GM18873 (cell line): ENCODE measurements at regions not wholly inside any gene's neighbourhood (a gene's known extent, or its start where the extent isn't known, plus 50 kb on each side); places are given as distances from the start of the nearest gene placed in this dataset.
A peak's percentile ranks its signal among the peaks of the same experiment; 100 is the strongest.

Source experiments
- ATAC-seq: cut with Tn5 transposase; IDR thresholded peaks from one replicate; pipeline ENCODE4 v1.9.1; 2021; ENCODE audit warnings: mild to moderate bottlenecking, moderate library complexity, moderate number of reproducible peaks; ENCODE audit not compliant: unreplicated experiment, low FRiP score

- no peak for ATAC-seq
These were observed 657.1 kb upstream of the BRINP3 start for GRCh38 chr1:191134796-191135195.

- ATAC-seq: no peak
These were observed 662.4 kb upstream of the BRINP3 start for GRCh38 chr1:191140038-191140437.

GRCh38 chr1:191142748-191143147 lies 665.1 kb upstream of the BRINP3 start:
- ATAC-seq: no peak

GRCh38 chr1:191145834-191146233 lies 668.2 kb upstream of the BRINP3 start:
- no peak for ATAC-seq

- ATAC-seq: no peak
These were observed 673.7 kb upstream of the BRINP3 start for GRCh38 chr1:191151321-191151807.

DNA sequence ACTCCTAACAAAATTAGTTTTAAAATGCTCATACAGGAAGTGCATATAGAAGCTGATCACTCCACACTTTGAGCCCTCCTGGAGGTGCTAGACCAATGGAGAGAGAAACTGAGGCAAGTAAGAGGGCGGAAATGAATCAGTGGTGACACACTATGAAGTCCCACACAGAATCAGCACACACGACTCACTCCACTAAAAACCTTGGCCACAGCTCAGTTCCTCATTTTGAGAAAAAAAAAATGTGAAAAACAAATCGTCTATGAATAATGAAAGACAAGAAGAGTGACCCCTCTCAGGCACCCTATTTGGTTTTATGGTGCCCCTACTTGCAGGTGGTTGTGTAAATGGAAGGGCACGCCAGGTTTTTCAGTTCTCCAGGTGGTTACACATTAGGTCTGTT lies 675.1 kb upstream of the BRINP3 start:
- no peak for ATAC-seq

DNA sequence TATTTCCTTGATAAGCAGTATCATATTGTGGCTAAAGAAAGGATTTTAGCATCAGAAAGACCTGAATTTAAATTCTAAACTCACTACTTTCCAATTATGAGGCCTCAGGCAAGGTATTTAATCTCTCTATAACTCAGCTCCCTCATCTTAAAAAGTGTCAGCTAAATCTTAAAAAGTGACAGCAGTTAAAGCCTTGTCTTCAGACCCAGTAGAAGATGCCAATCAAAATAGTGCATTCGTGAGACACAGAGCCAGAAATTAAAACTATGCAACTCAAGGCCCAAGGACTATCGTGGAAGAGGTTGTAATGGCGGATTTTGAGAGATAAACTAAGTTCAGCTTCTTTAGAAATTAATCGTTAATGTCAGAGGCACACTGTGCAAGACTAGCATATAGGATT lies 677.5 kb upstream of the BRINP3 start:
- ATAC-seq: no peak

- no peak for ATAC-seq
These were observed 683.2 kb upstream of the BRINP3 start for GRCh38 chr1:191160837-191161236.

GRCh38 chr1:191162762-191163161 lies 685.1 kb upstream of the BRINP3 start:
- no peak for ATAC-seq

DNA sequence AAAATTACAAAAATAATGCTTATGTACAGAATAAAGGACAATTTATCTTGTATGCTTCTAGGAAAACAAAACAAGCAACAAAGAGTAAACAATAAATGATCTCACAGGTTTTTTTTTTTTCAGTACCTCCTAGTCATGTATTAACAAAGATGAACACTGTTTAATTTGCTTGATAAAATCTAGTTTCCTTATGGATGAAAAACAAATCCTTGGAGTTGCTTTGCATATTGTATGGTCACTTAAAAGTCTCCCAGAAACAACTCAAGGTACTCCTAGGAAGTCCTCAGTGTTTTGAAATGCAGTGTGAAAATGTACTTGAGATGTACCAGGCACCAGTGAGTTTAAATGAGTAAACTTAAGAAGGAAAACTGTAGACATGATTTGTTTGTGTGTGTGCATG lies 686.0 kb upstream of the BRINP3 start:
- no peak for ATAC-seq

GRCh38 chr1:191174298-191174697 lies 696.6 kb upstream of the BRINP3 start:
- peak; percentile 99 for ATAC-seq

DNA sequence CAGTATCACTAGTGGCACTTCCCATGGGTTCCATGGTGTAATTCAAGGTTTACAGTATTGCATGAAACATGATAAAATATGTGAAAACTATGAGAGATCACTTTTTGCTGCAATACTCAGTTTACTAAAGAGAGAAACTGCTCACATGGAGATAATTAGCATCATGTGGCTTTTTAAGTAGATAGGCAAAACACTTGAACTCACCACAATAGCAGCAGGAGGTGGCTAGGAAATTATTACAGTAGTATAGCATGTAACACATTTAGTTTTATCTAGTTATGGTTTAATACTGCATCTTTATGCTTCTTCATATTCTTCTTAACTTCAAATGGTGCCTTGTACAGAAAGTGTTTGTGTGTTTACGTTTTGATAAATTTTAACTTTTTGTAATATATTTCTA lies 698.5 kb upstream of the BRINP3 start:
- ATAC-seq: no peak

DNA sequence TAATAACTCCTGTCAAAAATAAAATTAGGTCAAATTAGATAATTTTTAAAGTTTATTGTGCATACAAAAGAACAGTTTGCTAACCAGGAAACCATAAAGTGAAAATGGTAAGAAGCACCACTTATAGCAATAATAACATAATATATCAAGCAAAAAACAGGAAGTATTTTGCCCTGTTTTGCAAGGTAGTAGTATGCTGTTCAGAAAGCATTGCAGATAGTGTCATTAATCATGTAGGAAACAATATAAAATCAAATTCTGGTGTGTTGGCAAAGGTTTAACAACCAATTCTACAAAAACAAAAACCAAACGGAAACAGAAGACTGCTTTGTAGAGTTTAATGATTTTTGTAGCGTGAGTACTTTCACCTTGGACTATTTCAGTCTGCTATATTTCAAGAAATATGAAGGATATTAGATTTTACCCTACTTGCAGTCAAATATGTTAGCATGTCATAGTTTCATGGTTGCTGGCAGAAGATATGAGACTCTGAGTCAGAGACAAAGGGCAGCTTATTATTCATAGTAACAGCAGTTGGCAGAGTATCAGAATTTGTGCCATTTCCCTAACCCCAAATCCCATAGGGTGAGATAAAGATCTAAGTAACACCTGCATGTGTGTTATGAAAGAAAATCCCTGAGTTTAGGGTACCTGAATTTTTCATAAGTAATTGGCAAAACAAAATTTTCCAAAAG lies 729.0 kb upstream of the BRINP3 start:
- no peak for ATAC-seq

GRCh38 chr1:191222206-191222605 lies 744.5 kb upstream of the BRINP3 start:
- ATAC-seq: no peak

- ATAC-seq: no peak
These were observed 763.3 kb upstream of the BRINP3 start for GRCh38 chr1:191240925-191241324.

- ATAC-seq: no peak
These were observed 777.8 kb upstream of the BRINP3 start for GRCh38 chr1:191255354-191256054.

- no peak for ATAC-seq
These were observed 779.3 kb upstream of the BRINP3 start for GRCh38 chr1:191256917-191257316.

DNA sequence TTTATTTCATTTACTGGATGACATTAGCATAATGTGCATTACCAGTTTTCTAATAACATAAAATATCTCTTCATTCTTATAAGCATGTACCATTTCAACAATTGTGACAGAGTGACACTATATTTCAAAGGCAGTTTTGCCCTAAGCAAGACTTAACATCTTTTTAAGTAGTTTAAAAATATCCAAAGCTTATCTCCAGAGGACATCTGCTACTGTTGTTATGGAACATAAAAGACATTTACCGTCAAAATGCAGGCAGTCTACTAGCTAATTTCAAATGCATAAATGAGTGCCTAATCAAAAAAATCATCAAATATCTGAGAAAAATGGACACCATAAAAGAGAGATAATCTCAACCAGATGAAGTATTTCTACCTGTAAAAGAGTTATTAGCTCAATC lies 782.4 kb upstream of the BRINP3 start:
- ATAC-seq: no peak

DNA sequence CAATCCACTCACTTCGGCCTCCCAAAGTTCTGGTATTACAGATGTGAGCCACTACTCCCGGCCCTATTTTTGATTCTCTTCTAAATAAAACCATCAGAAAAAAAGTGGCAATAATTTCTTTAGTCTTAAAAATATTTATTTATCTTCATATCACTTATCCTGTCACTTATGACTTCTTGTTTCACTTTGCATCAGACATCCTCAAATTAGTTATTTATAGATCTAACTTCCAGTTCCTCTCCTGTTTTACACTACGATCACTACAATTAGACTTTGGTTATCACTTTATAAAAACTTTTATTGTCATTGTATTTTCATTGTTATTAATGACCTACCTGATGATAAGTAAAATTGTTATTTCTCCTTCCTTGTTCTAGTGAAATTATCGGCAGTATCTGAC lies 783.4 kb upstream of the BRINP3 start:
- ATAC-seq: no peak

DNA sequence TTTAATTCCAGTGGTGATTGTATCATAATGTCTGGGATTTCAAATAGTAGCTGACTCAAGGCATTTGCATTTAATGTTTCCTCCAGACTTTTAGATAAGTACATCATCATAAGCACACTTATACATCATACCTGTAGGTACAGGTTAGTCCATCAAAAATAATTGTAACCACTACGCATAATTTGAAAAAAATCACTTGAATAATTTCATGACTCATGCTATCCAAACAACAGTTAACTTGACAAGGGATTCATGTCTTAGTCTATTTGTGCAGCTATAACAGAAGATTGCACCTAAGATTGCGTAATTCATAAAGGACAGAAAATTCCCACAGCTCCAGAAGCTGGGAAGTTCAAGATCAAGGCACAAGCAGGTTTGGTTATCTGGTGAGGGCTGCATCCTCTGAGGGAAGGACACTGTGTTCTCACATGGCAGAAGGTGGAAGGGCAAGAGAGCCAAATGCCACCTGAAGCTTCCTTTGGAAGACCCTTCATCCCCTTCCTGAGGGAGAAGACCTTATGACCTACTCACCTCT lies 801.7 kb upstream of the BRINP3 start:
- no peak for ATAC-seq

GRCh38 chr1:191284175-191284574 lies 806.5 kb upstream of the BRINP3 start:
- ATAC-seq: no peak

DNA sequence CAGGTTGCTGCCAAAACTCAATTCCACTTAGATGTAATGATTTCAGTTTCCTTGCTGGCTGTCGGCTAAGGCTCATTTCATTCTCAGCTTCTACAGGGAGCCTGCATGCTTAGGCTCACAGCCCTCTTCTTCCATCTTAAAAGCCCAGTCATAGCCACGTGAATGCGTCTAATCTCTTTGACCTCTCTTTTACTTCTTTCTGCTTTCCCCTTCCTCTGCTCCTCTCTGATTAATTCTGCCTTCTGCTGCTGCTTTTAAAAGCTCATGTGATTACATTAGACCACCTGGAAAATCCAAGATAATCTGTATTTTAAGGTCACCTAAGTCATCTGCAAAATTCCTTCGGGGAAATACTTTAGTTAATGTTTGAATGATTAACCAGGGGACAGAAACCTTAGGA lies 812.8 kb upstream of the BRINP3 start:
- ATAC-seq: no peak
